SK-N-SH (cell line): ENCODE measurements at regions not wholly inside any gene's neighbourhood (a gene's known extent, or its start where the extent isn't known, plus 50 kb on each side); places are given as distances from the start of the nearest gene placed in this dataset.
"Not testable (repeated sequence)": the region's sequence is repeated elsewhere in the genome, so short reads cannot be mapped to it uniquely, and the experiment has no call there.

Experiments
- CTCF ChIA-PET: fragments of 300-600, 350-600 bp; formaldehyde crosslinking; extraction: SDS; loops from one replicate; lab custom pipeline; 2021; lab: Yijun Ruan, JAX
- POLR2A ChIA-PET: fragments of 350-600 bp; sonication (Branson Sonifier 250); formaldehyde crosslinking; extraction: SDS; loops from one replicate; lab custom pipeline; 2020; ENCODE audit warnings: antibody characterized with exemption, inconsistent platforms; lab: Yijun Ruan, JAX
- DNase-seq: peaks from one replicate; pipeline ENCODE4 v3.0.0; 2012
- H2AFZ ChIP-seq: fragments of 200-600 bp; sonication (generic); 2 replicates; pipeline ENCODE4 v1.8.1; 2016; ENCODE audit warnings: antibody characterized with exemption, mild to moderate bottlenecking, low read depth
- H3F3A ChIP-seq: fragments of 200-600 bp; sonication (generic); replicated peaks from 2 replicates; pipeline ENCODE3; 2016; ENCODE audit warnings: antibody characterized with exemption, mild to moderate bottlenecking; ENCODE audit not compliant: insufficient read depth
- H3K27ac ChIP-seq, 2 experiments: fragments of 200-500 bp in 1 of 2; fragments of 200-600 bp in 1 of 2; sonication (Bioruptor generic) in 1 of 2; sonication (generic), shearing (Covaris generic) in 1 of 2; 2 replicates each; pipeline versions ENCODE4 v1.5.1 to v1.6.1; 2014 to 2016; ENCODE audit warnings: low read depth in 2 of 2, inconsistent platforms in 1 of 2, low read length in 1 of 2, mild to moderate bottlenecking in 1 of 2, mixed read lengths in 1 of 2
- H3K27me3 ChIP-seq: fragments of 200-600 bp; sonication (generic), shearing (Covaris generic); 2 replicates; pipeline ENCODE4 v1.6.1; 2016; ENCODE audit warnings: mixed run types; ENCODE audit not compliant: insufficient read depth
- H3K36me3 ChIP-seq, 2 experiments: fragments of 200-500 bp in 1 of 2; fragments of 200-600 bp in 1 of 2; sonication (Bioruptor generic) in 1 of 2; sonication (generic) in 1 of 2; replicated peaks in 1 of 2; 2 replicates each; pipeline versions ENCODE3 to v1.5.1; 2014 to 2016; ENCODE audit warnings: low read length in 1 of 2, mild to moderate bottlenecking in 1 of 2; ENCODE audit not compliant: insufficient read depth in 2 of 2, control insufficient read depth in 1 of 2
- H3K4me1 ChIP-seq, 2 experiments: fragments of 200-500 bp in 1 of 2; fragments of 200-600 bp in 1 of 2; sonication (Bioruptor generic) in 1 of 2; sonication (generic), shearing (Covaris generic) in 1 of 2; 2 replicates each; pipeline versions ENCODE4 v1.5.1 to v1.6.1; 2014 to 2016; ENCODE audit warnings: low read depth in 1 of 2, low read length in 1 of 2, mixed run types in 1 of 2; ENCODE audit not compliant: insufficient read depth in 2 of 2, control insufficient read depth in 1 of 2
- H3K4me2 ChIP-seq: fragments of 200-600 bp; sonication (generic), shearing (Covaris generic); 2 replicates; pipeline ENCODE4 v1.6.1; 2017; ENCODE audit warnings: mixed run types
- H3K4me3 ChIP-seq, 2 experiments: fragments of 200-500 bp in 1 of 2; fragments of 200-600 bp in 1 of 2; sonication (Bioruptor generic) in 1 of 2; sonication (generic), shearing (Covaris generic) in 1 of 2; 2 replicates each; pipeline versions ENCODE4 v1.5.1 to v1.8.1; 2014 to 2016; ENCODE audit warnings: low read depth in 2 of 2, inconsistent platforms in 1 of 2, low read length in 1 of 2, mild to moderate bottlenecking in 1 of 2, mixed read lengths in 1 of 2, moderate library complexity in 1 of 2
- H3K79me2 ChIP-seq: fragments of 200-600 bp; sonication (generic); 2 replicates; pipeline ENCODE4 v1.8.1; 2017; ENCODE audit warnings: mild to moderate bottlenecking; ENCODE audit not compliant: insufficient read depth
- H3K9ac ChIP-seq: fragments of 200-600 bp; sonication (generic); 2 replicates; pipeline ENCODE4 v1.6.1; 2017; ENCODE audit warnings: mixed run types
- H3K9me2 ChIP-seq: fragments of 200-600 bp; sonication (generic); 2 replicates; pipeline ENCODE4 v1.6.1; 2017; ENCODE audit warnings: mixed run types
- H3K9me3 ChIP-seq: fragments of 200-600 bp; sonication (generic); 2 replicates; pipeline ENCODE4 v1.6.1; 2017; ENCODE audit warnings: mixed run types, mild to moderate bottlenecking, moderate library complexity
- H4K20me1 ChIP-seq: fragments of 200-600 bp; sonication (generic); 2 replicates; pipeline ENCODE4 v1.6.1; 2017; ENCODE audit warnings: mild to moderate bottlenecking, mixed run types; ENCODE audit not compliant: insufficient read depth
- NFIC ChIP-seq: IDR thresholded peaks from 2 replicates; pipeline ENCODE4 v1.4.0; 2012; ENCODE audit warnings: borderline replicate concordance
- POLR2AphosphoS5 ChIP-seq: IDR thresholded peaks from 2 replicates; pipeline ENCODE4 v1.6.1; 2012; ENCODE audit warnings: low read depth, low read length
- RFX5 ChIP-seq: IDR thresholded peaks from 2 replicates; pipeline ENCODE4 v1.6.1; 2012; ENCODE audit warnings: mild to moderate bottlenecking, improper control_type of control experiment, low read length
- RXRA ChIP-seq: IDR thresholded peaks from 2 replicates; pipeline ENCODE4 v1.4.0; 2012; ENCODE audit warnings: low read depth, mild to moderate bottlenecking, borderline replicate concordance
- TAF1 ChIP-seq: IDR thresholded peaks from 2 replicates; pipeline ENCODE4 v1.6.1; 2012; ENCODE audit warnings: low read depth, mild to moderate bottlenecking, low read length, moderate library complexity, borderline replicate concordance
- YY1 ChIP-seq: IDR thresholded peaks from 2 replicates; pipeline ENCODE4 v1.4.0; 2012; ENCODE audit warnings: low read depth, mild to moderate bottlenecking
- WGBS: methylation state at CpG from one replicate; pipeline ENCODE4 v1.1.6; 2017; ENCODE audit warnings: low lambda C conversion rate; 5-methylcytosine and 5-hydroxymethylcytosine counted together
- TF ChIP-seq, protein P1 (sequence below): IDR thresholded peaks from 2 replicates; pipeline ENCODE4 v1.4.0; 2012; ENCODE audit warnings: low read depth, borderline replicate concordance
- TF ChIP-seq, protein P2 (sequence below): fragments of 150-350 bp; IDR thresholded peaks from 2 replicates; pipeline ENCODE4 v1.6.1; 2017; ENCODE audit warnings: antibody characterized with exemption, low read length, low read depth, borderline replicate concordance
- TF ChIP-seq, protein P3 (sequence below): IDR thresholded peaks from 2 replicates; pipeline ENCODE4 v1.4.0; 2012; ENCODE audit warnings: low read depth, borderline replicate concordance

DNA sequence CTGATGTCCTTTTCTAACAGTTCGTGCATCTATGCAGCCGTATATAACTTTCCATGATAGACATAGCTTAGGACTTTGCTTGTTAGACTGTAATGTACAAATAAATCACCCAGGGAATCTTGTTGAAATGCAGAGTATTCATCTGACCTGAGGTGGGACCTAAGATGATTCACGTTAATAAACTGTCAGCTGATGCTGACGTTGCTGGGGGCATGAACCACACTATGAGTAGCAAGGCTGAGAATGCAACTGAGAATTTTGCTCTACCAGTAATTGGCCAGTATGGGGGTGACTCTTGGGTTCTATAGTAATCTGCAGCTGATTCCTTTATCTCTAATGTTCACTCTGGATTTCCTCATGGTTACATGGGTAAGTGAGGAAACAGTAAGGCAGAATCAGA lies 130.1 kb upstream of the MALRD1 start:
- no peaks in the 10 kb centered on the region for H3K79me2 ChIP-seq
- 36% methylated on average over 4 of the region's 4 CpGs for WGBS
- H3K4me2 ChIP-seq: no peak overlapping the region
- no peaks in the 10 kb centered on the region for H3K36me3 ChIP-seq
- no peak overlapping the region for H3K27ac ChIP-seq
- TF ChIP-seq TAF1: no peak
- TF ChIP-seq, protein P1, sequence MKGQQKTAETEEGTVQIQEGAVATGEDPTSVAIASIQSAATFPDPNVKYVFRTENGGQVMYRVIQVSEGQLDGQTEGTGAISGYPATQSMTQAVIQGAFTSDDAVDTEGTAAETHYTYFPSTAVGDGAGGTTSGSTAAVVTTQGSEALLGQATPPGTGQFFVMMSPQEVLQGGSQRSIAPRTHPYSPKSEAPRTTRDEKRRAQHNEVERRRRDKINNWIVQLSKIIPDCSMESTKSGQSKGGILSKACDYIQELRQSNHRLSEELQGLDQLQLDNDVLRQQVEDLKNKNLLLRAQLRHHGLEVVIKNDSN: no peak
- no peak for TF ChIP-seq YY1
- TF ChIP-seq, all 33 proteins: peak for 0
- no peaks in the 10 kb centered on the region for H3K27me3 ChIP-seq
- POLR2A ChIA-PET: no interaction called here
- H4K20me1 ChIP-seq: no peaks in the 10 kb centered on the region
- no peaks in the 10 kb centered on the region for H3K9me3 ChIP-seq
- CTCF ChIA-PET: interaction anchor here (0.6 kb wide), 2 partner anchors 10 to 117 kb away, joined by 3 read pairs; no protein-coding TSS in a partner anchor
- H2AFZ ChIP-seq: no peak overlapping the region
- no peak for DNase-seq
- H3F3A ChIP-seq: no peaks in the 10 kb centered on the region
- H3K4me3 ChIP-seq: no peak overlapping the region
- H3K9me2 ChIP-seq: no peaks in the 10 kb centered on the region
- no peak overlapping the region for H3K9ac ChIP-seq
- H3K4me1 ChIP-seq: no peaks in the 10 kb centered on the region

DNA sequence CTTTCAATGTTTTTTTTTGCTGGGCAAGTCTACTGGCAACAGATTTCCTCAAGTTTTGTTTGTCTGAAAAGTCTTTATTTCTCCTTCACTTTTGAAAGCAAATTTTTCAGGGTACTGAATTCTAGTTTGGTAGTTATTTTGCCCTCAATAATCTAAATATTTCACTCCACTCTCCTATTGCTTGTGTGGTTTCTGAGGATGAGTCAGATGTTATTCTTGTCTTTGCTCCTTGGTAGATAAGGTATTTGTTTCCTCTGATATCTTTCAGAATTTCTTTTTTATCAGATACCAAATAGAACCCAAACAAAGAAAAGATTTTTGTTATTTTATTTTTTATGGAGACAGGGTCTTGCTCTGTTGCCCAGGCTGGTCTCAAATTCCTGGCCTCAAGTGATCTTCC lies 99.2 kb upstream of the MALRD1 start:
- no peaks in the 10 kb centered on the region for H3K27me3 ChIP-seq
- no peak for DNase-seq
- H3K4me1 ChIP-seq: no peaks in the 10 kb centered on the region
- H3K9ac ChIP-seq: no peak overlapping the region
- H3K4me2 ChIP-seq: no peak overlapping the region
- ChIA-PET POLR2A (no interaction called here), CTCF (no interaction called here)
- no peak overlapping the region for H3K4me3 ChIP-seq
- H4K20me1 ChIP-seq: no peaks in the 10 kb centered on the region
- no peaks in the 10 kb centered on the region for H3K36me3 ChIP-seq
- no peaks in the 10 kb centered on the region for H3K9me3 ChIP-seq
- H2AFZ ChIP-seq: no peak overlapping the region
- H3K27ac ChIP-seq: no peak overlapping the region
- H3F3A ChIP-seq: no peaks in the 10 kb centered on the region
- TF ChIP-seq, protein P2, sequence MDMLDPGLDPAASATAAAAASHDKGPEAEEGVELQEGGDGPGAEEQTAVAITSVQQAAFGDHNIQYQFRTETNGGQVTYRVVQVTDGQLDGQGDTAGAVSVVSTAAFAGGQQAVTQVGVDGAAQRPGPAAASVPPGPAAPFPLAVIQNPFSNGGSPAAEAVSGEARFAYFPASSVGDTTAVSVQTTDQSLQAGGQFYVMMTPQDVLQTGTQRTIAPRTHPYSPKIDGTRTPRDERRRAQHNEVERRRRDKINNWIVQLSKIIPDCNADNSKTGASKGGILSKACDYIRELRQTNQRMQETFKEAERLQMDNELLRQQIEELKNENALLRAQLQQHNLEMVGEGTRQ: no peak
- TF ChIP-seq RFX5 (no peak), POLR2AphosphoS5 (no peak), NFIC (no peak), RXRA (no peak), YY1 (no peak)
- TF ChIP-seq, protein P3, sequence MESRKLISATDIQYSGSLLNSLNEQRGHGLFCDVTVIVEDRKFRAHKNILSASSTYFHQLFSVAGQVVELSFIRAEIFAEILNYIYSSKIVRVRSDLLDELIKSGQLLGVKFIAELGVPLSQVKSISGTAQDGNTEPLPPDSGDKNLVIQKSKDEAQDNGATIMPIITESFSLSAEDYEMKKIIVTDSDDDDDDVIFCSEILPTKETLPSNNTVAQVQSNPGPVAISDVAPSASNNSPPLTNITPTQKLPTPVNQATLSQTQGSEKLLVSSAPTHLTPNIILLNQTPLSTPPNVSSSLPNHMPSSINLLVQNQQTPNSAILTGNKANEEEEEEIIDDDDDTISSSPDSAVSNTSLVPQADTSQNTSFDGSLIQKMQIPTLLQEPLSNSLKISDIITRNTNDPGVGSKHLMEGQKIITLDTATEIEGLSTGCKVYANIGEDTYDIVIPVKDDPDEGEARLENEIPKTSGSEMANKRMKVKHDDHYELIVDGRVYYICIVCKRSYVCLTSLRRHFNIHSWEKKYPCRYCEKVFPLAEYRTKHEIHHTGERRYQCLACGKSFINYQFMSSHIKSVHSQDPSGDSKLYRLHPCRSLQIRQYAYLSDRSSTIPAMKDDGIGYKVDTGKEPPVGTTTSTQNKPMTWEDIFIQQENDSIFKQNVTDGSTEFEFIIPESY: no peak
- H3K9me2 ChIP-seq: no peaks in the 10 kb centered on the region
- no peaks in the 10 kb centered on the region for H3K79me2 ChIP-seq

DNA sequence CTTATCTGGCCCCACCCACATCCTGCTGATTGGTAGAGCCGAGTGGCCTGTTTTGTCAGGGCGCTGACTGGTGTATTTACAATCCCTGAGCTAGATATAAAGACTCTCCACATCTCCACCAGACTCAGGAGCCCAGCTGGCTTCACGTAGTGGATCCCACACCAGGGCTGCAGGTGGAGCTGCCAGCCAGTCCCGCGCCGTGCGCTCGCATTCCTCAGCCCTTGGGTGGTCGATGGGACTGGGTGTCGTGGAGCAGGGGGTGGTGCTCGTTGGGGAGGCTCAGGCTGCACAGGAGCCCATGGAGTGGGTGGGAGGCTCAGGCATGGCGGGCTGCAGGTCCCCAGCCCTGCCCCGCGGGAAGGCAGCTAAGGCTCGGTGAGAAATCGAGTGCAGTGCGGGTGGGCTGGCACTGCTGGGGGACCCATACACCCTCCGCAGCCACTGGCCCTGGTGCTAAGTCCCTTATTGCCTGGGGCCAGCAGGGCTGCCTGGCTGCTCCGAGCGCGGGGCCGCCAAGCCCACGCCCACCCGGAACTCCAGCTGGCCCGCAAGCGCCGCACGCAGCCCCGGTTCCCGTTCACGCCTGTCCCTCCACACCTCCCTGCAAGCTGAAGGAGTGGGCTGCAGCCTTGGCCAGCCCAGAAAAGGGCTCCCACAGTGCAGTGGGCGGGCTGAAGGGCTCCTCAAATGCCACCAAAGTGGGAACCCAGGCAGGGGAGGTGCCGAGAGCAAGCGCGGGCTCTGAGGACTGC lies 97.4 kb upstream of the MALRD1 start:
- H3K9ac ChIP-seq, H3K27me3 ChIP-seq, POLR2A ChIA-PET, H3K36me3 ChIP-seq, H3K4me1 ChIP-seq, H3F3A ChIP-seq, DNase-seq, H3K9me3 ChIP-seq, H3K4me3 ChIP-seq, H3K79me2 ChIP-seq, H3K27ac ChIP-seq, H4K20me1 ChIP-seq, H3K4me2 ChIP-seq, CTCF ChIA-PET, H2AFZ ChIP-seq, H3K9me2 ChIP-seq: not testable (repeated sequence)
- WGBS: 44% methylated on average over 7 of the region's 35 CpGs
